ENCODE measurements at regions not wholly inside any gene's neighbourhood (a gene's known extent, or its start where the extent isn't known, plus 50 kb on each side); places are given as distances from the start of the nearest gene placed in this dataset.

DNA sequence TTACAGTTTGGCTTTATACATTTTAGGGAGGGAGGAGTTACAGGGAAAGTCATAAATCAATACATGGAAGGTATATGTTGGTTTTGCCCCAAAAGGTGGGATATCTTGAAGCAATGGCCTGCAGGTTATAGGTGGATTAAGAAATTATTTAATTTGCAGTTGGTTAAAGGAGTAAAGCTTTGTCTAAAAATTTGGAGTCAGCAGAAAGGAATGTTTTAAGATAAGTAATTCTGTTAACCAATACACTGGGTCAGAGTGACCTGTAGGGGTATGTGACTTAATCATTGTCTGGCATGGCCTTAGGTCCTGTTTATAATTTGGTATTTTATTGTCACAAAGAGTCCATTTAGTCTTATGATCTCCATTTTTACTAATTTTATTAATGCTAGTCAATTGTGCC, 115.0 kb downstream of the AGTR2 start:
- Histone ChIP-seq H3K27ac (no peak overlapping the region), H3K9me3 (no peaks in the 10 kb centered on the region), H3K4me1 (no peaks in the 10 kb centered on the region), H3K4me3 (no peak overlapping the region), H3K27me3 (no peaks in the 10 kb centered on the region), H3K36me3 (no peaks in the 10 kb centered on the region)
- TF ChIP-seq EP300 (IDR thresholded peaks at IDR 0.05) (no peak), POLR2A (IDR thresholded peaks at IDR 0.05) (no peak)
- TF ChIP-seq, protein P1, sequence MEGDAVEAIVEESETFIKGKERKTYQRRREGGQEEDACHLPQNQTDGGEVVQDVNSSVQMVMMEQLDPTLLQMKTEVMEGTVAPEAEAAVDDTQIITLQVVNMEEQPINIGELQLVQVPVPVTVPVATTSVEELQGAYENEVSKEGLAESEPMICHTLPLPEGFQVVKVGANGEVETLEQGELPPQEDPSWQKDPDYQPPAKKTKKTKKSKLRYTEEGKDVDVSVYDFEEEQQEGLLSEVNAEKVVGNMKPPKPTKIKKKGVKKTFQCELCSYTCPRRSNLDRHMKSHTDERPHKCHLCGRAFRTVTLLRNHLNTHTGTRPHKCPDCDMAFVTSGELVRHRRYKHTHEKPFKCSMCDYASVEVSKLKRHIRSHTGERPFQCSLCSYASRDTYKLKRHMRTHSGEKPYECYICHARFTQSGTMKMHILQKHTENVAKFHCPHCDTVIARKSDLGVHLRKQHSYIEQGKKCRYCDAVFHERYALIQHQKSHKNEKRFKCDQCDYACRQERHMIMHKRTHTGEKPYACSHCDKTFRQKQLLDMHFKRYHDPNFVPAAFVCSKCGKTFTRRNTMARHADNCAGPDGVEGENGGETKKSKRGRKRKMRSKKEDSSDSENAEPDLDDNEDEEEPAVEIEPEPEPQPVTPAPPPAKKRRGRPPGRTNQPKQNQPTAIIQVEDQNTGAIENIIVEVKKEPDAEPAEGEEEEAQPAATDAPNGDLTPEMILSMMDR (IDR thresholded peaks at IDR 0.05): no peak
- DNase-seq (ENCODE audit: low spot score in 2 of 2): no peak

DNA sequence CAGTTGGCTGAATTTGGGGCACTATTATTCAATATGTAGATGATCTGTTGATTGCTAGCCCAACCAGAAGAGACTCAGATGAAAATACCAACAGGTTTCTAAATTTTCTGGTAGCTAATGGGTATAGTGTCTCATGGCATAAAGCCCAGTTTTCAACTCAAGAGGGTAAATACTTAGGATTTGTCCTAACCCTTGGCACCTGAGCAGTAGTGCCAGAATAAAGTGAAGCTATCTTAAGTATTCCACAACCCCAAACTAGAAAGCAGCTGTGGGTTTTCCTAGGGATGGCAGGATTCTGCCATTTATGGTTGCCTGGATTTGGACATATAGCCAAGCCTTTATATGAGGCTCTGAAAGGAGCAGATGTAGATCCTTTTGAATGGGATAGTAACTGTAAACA, 119.0 kb downstream of the AGTR2 start:
- no peaks in the 10 kb centered on the region for H3K9me3 ChIP-seq
- DNase-seq (ENCODE audit: low spot score in 2 of 2): no peak
- no peak overlapping the region for H3K27ac ChIP-seq
- H3K4me3 ChIP-seq: no peak overlapping the region
- H3K4me1 ChIP-seq: no peaks in the 10 kb centered on the region
- H3K27me3 ChIP-seq: no peaks in the 10 kb centered on the region
- TF ChIP-seq, protein P1 (IDR thresholded peaks at IDR 0.05): no peak
- no peak for TF ChIP-seq POLR2A (IDR thresholded peaks at IDR 0.05)
- TF ChIP-seq EP300 (IDR thresholded peaks at IDR 0.05): no peak
- no peaks in the 10 kb centered on the region for H3K36me3 ChIP-seq

DNA sequence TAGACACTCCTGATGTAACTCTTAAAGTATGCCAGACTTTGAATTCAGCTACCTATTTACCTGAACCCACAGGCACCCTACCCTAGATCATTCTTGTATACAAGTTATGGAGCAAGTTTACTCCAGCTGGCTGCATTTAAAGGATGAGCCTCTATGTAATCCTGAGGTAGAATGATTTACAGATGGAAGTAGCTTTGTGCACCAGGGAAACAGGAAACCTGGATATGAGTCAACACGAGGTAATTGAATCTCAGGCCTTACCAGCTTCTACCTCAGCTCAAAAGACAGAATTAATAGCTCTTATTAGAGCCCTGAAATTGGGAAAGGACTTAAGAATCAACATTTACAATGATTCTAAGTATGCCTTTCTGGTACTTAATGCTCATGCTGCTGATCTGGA, 119.8 kb downstream of the AGTR2 start:
- 21% methylated on average over 1 of the region's 1 CpG for WGBS, 2 donors
- Histone ChIP-seq H3K27me3 (no peaks in the 10 kb centered on the region), H3K27ac (no peak overlapping the region), H3K4me1 (no peaks in the 10 kb centered on the region), H3K9me3 (no peaks in the 10 kb centered on the region), H3K4me3 (no peak overlapping the region), H3K36me3 (no peaks in the 10 kb centered on the region)
- DNase-seq (ENCODE audit: low spot score in 2 of 2): no peak
- TF ChIP-seq EP300 (IDR thresholded peaks at IDR 0.05): no peak
- no peak for TF ChIP-seq POLR2A (IDR thresholded peaks at IDR 0.05)
- TF ChIP-seq, protein P1 (IDR thresholded peaks at IDR 0.05): no peak

DNA sequence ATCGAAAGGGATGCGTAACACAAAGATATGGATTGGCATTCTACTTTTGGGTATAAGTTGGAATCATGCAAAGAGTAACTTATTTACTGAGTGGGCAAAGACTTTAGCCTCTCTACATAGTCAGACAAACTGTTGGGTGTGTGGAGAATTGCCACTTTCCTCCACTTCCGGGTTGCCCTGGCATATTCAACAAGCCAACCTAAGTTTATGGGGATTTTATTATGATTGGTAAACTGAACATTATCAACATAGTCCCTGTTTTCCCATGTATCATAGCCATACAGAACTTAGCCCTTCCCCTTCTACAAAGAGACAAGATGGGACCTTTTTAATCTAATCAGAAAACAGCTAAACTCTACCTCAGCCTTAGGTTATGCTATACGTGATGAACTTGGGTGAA, 121.6 kb downstream of the AGTR2 start:
- no peak for TF ChIP-seq EP300 (IDR thresholded peaks at IDR 0.05)
- TF ChIP-seq, protein P1 (IDR thresholded peaks at IDR 0.05): no peak
- TF ChIP-seq POLR2A (IDR thresholded peaks at IDR 0.05): no peak
- no peak for DNase-seq (ENCODE audit: low spot score in 2 of 2)
- no peaks in the 10 kb centered on the region for H3K27me3 ChIP-seq

DNA sequence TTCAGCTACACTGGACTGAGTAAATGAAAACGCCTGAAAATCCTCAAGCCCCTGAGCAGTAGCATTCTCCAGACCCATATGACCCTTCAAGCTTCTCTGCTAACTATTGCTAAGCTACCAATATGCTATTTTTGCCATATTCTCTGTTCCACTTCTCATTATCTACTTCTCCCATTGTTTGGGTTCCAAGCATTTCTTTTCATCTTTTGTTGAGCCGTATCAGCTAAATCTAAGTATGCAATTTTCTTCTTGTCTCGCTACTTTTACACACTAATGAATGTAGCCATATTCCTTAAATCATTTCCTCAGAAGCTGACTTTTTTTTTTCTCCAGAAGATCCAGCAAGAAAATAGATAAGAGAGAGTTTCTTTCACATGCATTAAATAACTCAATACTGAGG, 128.4 kb downstream of the AGTR2 start:
- Histone ChIP-seq H3K4me1 (no peaks in the 10 kb centered on the region), H3K27me3 (no peaks in the 10 kb centered on the region), H3K27ac (no peak overlapping the region), H3K9me3 (no peaks in the 10 kb centered on the region), H3K36me3 (no peaks in the 10 kb centered on the region), H3K4me3 (no peak overlapping the region)
- WGBS, 2 donors: 68 to 81% methylated on average over 3 of the region's 3 CpGs
- TF ChIP-seq EP300 (IDR thresholded peaks at IDR 0.05) (no peak), POLR2A (IDR thresholded peaks at IDR 0.05) (no peak)
- TF ChIP-seq, protein P1 (IDR thresholded peaks at IDR 0.05): no peak
- DNase-seq (ENCODE audit: low spot score in 2 of 2): no peak

More for the DNA sequence above, 121.6 kb downstream of the AGTR2 start:
- Histone ChIP-seq H3K4me1 (no peaks in the 10 kb centered on the region), H3K36me3 (no peaks in the 10 kb centered on the region), H3K9me3 (no peaks in the 10 kb centered on the region), H3K4me3 (no peak overlapping the region), H3K27ac (no peak overlapping the region)
- 94 to 96% methylated on average over 4 of the region's 4 CpGs for WGBS, 2 donors

Measured in tibial nerve (tissue), 4 donors.